Right kidney (tissue), 1 donor: ENCODE measurements at regions not wholly inside any gene's neighbourhood (a gene's known extent, or its start where the extent isn't known, plus 50 kb on each side); places are given as distances from the start of the nearest gene placed in this dataset.
"Not testable (repeated sequence)": the region's sequence is repeated elsewhere in the genome, so short reads cannot be mapped to it uniquely, and the experiment has no call there.

Experiments used
- DNase-seq: peaks from one replicate; pipeline ENCODE4 v3.0.0-alpha.2; 2016

GRCh38 chr9:90981726-90982125, 180.1 kb downstream of the SYK start:
- no peak for DNase-seq

GRCh38 chr9:90983394-90983793, 181.8 kb downstream of the SYK start:
- no peak for DNase-seq

GRCh38 chr9:90985631-90986030, 184.0 kb downstream of the SYK start:
- DNase-seq = no peak

GRCh38 chr9:90986161-90986560, 184.5 kb downstream of the SYK start:
- no peak for DNase-seq

- DNase-seq = no peak
Measured at GRCh38 chr9:90987566-90987965, 185.9 kb downstream of the SYK start.

- no peak for DNase-seq
Measured at GRCh38 chr9:90988318-90988717, 186.7 kb downstream of the SYK start.

GRCh38 chr9:90991953-90992352, 190.3 kb downstream of the SYK start:
- DNase-seq = no peak

GRCh38 chr9:90995516-90995915, 193.9 kb downstream of the SYK start:
- DNase-seq = no peak

GRCh38 chr9:90996154-90997065, 194.8 kb downstream of the SYK start:
- no peak for DNase-seq

GRCh38 chr9:90998573-90998972, 197.0 kb downstream of the SYK start:
- no peak for DNase-seq

GRCh38 chr9:90999425-91000397, 198.1 kb downstream of the SYK start:
- no peak for DNase-seq

GRCh38 chr9:91001146-91001611, 199.6 kb downstream of the SYK start:
- DNase-seq = no peak

- DNase-seq = no peak
Measured at GRCh38 chr9:91004484-91004883, 202.9 kb downstream of the SYK start.

- DNase-seq = no peak
Measured at GRCh38 chr9:91004992-91005391, 203.4 kb downstream of the SYK start.

- DNase-seq = no peak
Measured at GRCh38 chr9:91006046-91006445, 204.4 kb downstream of the SYK start.

- no peak for DNase-seq
Measured at GRCh38 chr9:91008568-91008967, 206.9 kb downstream of the SYK start.

- DNase-seq = no peak
Measured at GRCh38 chr9:91011891-91012290, 210.3 kb downstream of the SYK start.

- no peak for DNase-seq
Measured at GRCh38 chr9:91012933-91013841, 211.6 kb downstream of the SYK start.

GRCh38 chr9:91017245-91017644, 215.6 kb downstream of the SYK start:
- no peak for DNase-seq

- DNase-seq = not testable (repeated sequence)
Measured at GRCh38 chr9:91019871-91020270, 218.3 kb downstream of the SYK start.

- DNase-seq = not testable (repeated sequence)
Measured at GRCh38 chr9:91021656-91022055, 220.0 kb downstream of the SYK start.

GRCh38 chr9:91023741-91024140, 222.1 kb downstream of the SYK start:
- DNase-seq = no peak
